ENCODE measurements at regions not wholly inside any gene's neighbourhood (a gene's known extent, or its start where the extent isn't known, plus 50 kb on each side); places are given as distances from the start of the nearest gene placed in this dataset.

GRCh38 chr19:30231408-30232318 is 140.5 kb upstream of the ZNF536 start:
- CTCF ChIA-PET = no interaction called here
- intact Hi-C loops (cut with micrococcal nuclease) = no loop called here
- Mint-ChIP-seq H3K9me3 (no peaks in the 10 kb centered on the region), H3K4me1 (peaks cover 18% of the 10 kb centered on the region), H3K4me3 (no peak overlapping the region), H3K36me3 (ENCODE audit: low read depth) (no peaks in the 10 kb centered on the region), H3K27ac (no peak overlapping the region), H3K27me3 (peaks cover 50% of the 10 kb centered on the region)
- DNase-seq (no peak), ATAC-seq (ENCODE audit: low read depth) (no peak)
- no peak for TF ChIP-seq CTCF (IDR thresholded peaks at IDR 0.05)
- POLR2A ChIA-PET = no interaction called here

GRCh38 chr19:30233375-30233774 is 138.8 kb upstream of the ZNF536 start:
- ChIA-PET CTCF (no interaction called here), POLR2A (no interaction called here)
- ATAC-seq (ENCODE audit: low read depth) (no peak), DNase-seq (no peak)
- no peak for TF ChIP-seq CTCF (IDR thresholded peaks at IDR 0.05)
- intact Hi-C loops (cut with micrococcal nuclease) = no loop called here
- Mint-ChIP-seq H3K27ac (no peak overlapping the region), H3K4me3 (no peak overlapping the region), H3K27me3 (peaks cover 56% of the 10 kb centered on the region), H3K4me1 (peaks cover 4% of the 10 kb centered on the region), H3K9me3 (no peaks in the 10 kb centered on the region), H3K36me3 (ENCODE audit: low read depth) (no peaks in the 10 kb centered on the region)

- Mint-ChIP-seq H3K9me3 (peaks cover 3% of the 10 kb centered on the region), H3K27ac (no peak overlapping the region), H3K4me3 (no peak overlapping the region), H3K36me3 (ENCODE audit: low read depth) (no peaks in the 10 kb centered on the region), H3K4me1 (no peaks in the 10 kb centered on the region), H3K27me3 (peaks cover 46% of the 10 kb centered on the region)
- TF ChIP-seq CTCF (IDR thresholded peaks at IDR 0.05) = no peak
- no peak for DNase-seq
- no peak for ATAC-seq (ENCODE audit: low read depth)
- ChIA-PET CTCF (no interaction called here), POLR2A (no interaction called here)
- intact Hi-C loops (cut with micrococcal nuclease) = no loop called here
Measured at GRCh38 chr19:30235946-30236345, 136.2 kb upstream of the ZNF536 start.

GRCh38 chr19:30236587-30236986 is 135.6 kb upstream of the ZNF536 start:
- peaks cover 3% of the 10 kb centered on the region for H3K9me3 Mint-ChIP-seq
- POLR2A ChIA-PET = no interaction called here
- DNase-seq (no peak), ATAC-seq (ENCODE audit: low read depth) (no peak)
- intact Hi-C loops (cut with micrococcal nuclease) = no loop called here
- TF ChIP-seq CTCF (IDR thresholded peaks at IDR 0.05) = no peak
- peaks cover 42% of the 10 kb centered on the region for H3K27me3 Mint-ChIP-seq
- H3K4me3 Mint-ChIP-seq = no peak overlapping the region
- CTCF ChIA-PET = no interaction called here
- H3K4me1 Mint-ChIP-seq = no peaks in the 10 kb centered on the region
- H3K36me3 Mint-ChIP-seq (ENCODE audit: low read depth) = no peaks in the 10 kb centered on the region
- H3K27ac Mint-ChIP-seq = no peak overlapping the region

- Mint-ChIP-seq H3K27me3 (peaks cover 40% of the 10 kb centered on the region), H3K27ac (no peak overlapping the region), H3K4me1 (no peaks in the 10 kb centered on the region), H3K36me3 (ENCODE audit: low read depth) (no peaks in the 10 kb centered on the region), H3K9me3 (peaks cover 3% of the 10 kb centered on the region), H3K4me3 (no peak overlapping the region)
- ATAC-seq (ENCODE audit: low read depth) = no peak
- no peak for TF ChIP-seq CTCF (IDR thresholded peaks at IDR 0.05)
- DNase-seq = no peak
- POLR2A ChIA-PET = no interaction called here
- intact Hi-C loops (cut with micrococcal nuclease) = no loop called here
- CTCF ChIA-PET = no interaction called here
Measured at GRCh38 chr19:30237140-30237539, 135.0 kb upstream of the ZNF536 start.
